ENCODE measurements at regions not wholly inside any gene's neighbourhood (a gene's known extent, or its start where the extent isn't known, plus 50 kb on each side); places are given as distances from the start of the nearest gene placed in this dataset.

DNA sequence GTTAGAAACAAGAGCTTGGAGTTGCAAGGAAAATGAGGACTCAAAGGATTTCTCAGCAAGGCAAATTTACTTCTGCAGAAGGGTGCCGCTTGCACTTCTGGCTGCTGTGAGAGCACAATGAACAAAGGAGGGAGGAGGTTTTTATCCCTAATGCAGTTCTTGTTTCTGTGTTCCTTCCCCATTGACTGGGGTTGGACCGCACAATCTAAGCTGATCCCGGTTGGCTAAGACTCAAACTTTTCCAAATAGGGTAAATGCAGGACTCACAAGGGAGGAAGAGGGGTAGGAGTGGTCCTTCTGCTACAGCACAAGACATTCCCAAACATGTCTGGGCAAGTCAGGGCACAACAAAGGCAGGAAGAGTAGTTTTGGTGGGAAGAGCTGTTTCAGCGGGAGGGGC is 249.6 kb upstream of the MOCS1 start:
- Histone ChIP-seq H3K27ac (ENCODE audit: extremely low read length, insufficient read depth, low read length) (no peak overlapping the region), H3K27me3 (ENCODE audit: control insufficient read depth in 1 of 2, insufficient read depth in 2 of 2, low read length in 2 of 2) (no peaks in the 10 kb centered on the region), H3K4me2 (ENCODE audit: low read depth, low read length) (no peak overlapping the region), H3K9me3 (ENCODE audit: low read length) (peaks cover 59% of the 10 kb centered on the region), H3K4me3 (replicated peaks in 1 of 3; ENCODE audit: insufficient read depth in 1 of 3, low read depth in 2 of 3, low read length in 3 of 3) (no peak overlapping the region), H3K4me1 (ENCODE audit: insufficient read depth, low read length) (no peaks in the 10 kb centered on the region), H2AFZ (ENCODE audit: low read length) (no peak overlapping the region), H3K9ac (ENCODE audit: insufficient read depth, low read depth, low read length) (no peak overlapping the region), H4K20me1 (ENCODE audit: insufficient read depth, low read length) (no peaks in the 10 kb centered on the region), H3K36me3 (replicated peaks in 1 of 2; ENCODE audit: control insufficient read depth in 1 of 2, insufficient read depth in 2 of 2, low read length in 2 of 2) (no peaks in the 10 kb centered on the region), H3K79me2 (ENCODE audit: insufficient read depth, low read length) (no peaks in the 10 kb centered on the region)
- intact Hi-C loops (cut with micrococcal nuclease; ENCODE audit: unreplicated experiment) = no loop called here
- no peak for FAIRE-seq
- DNase-seq (ENCODE audit: low spot score) = no peak
- TF ChIP-seq KDM3A (CRISPR knock-in tag; IDR thresholded peaks at IDR 0.05; ENCODE audit: low read depth) = no peak
- TF ChIP-seq ZNF562 (CRISPR knock-in tag; IDR thresholded peaks at IDR 0.05; ENCODE audit: borderline replicate concordance) = peak; percentile 88
- TF ChIP-seq ZEB1 (IDR thresholded peaks at IDR 0.05; ENCODE audit: insufficient replicate concordance, low read depth) = no peak
- in situ Hi-C loops (cut with HindIII; ENCODE audit: extremely low pct_ligation_motif_present, low pct_unique_long_range_greater_than_20kb) = no loop called here
- WGBS (ENCODE audit: low lambda C conversion rate) = 46% methylated on average over 4 of the region's 4 CpGs
- CTCF ChIA-PET (ENCODE audit: low intra/inter-chr PET ratio, low total read pairs) = no interaction called here
- no TSS peak for BruUV-seq (replicated peaks)
- ATAC-seq = no peak
- POLR2A ChIA-PET = no interaction called here

DNA sequence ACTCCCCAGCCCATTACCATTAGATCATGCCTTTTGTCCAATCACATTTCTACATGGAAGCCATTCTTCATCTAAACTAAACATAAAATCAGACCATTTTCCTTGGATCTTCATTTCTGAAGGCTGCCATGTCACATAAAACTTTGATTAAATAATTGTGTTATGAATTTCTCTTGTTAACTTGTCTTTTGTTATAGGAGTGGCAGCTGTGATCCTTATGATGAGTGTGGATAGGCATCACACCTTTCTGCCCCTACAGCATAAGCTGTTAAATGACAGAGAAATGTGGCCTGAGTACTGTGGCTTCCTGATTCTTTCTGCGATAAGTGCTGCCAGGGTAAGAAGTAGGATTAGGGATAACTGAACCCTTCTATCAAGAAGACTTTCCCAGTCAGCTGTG is 247.1 kb upstream of the MOCS1 start:
- FAIRE-seq = no peak
- no TSS peak for BruUV-seq (replicated peaks)
- POLR2A ChIA-PET = no interaction called here
- TF ChIP-seq, protein P1, sequence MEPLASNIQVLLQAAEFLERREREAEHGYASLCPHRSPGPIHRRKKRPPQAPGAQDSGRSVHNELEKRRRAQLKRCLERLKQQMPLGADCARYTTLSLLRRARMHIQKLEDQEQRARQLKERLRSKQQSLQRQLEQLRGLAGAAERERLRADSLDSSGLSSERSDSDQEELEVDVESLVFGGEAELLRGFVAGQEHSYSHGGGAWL (CRISPR knock-in tag; IDR thresholded peaks at IDR 0.05) = no peak
- no peak for TF ChIP-seq JUNB (CRISPR knock-in tag; IDR thresholded peaks at IDR 0.05; ENCODE audit: borderline replicate concordance)
- no peak for TF ChIP-seq JDP2 (CRISPR knock-in tag; IDR thresholded peaks at IDR 0.05; ENCODE audit: borderline replicate concordance)
- TF ChIP-seq, protein P2, sequence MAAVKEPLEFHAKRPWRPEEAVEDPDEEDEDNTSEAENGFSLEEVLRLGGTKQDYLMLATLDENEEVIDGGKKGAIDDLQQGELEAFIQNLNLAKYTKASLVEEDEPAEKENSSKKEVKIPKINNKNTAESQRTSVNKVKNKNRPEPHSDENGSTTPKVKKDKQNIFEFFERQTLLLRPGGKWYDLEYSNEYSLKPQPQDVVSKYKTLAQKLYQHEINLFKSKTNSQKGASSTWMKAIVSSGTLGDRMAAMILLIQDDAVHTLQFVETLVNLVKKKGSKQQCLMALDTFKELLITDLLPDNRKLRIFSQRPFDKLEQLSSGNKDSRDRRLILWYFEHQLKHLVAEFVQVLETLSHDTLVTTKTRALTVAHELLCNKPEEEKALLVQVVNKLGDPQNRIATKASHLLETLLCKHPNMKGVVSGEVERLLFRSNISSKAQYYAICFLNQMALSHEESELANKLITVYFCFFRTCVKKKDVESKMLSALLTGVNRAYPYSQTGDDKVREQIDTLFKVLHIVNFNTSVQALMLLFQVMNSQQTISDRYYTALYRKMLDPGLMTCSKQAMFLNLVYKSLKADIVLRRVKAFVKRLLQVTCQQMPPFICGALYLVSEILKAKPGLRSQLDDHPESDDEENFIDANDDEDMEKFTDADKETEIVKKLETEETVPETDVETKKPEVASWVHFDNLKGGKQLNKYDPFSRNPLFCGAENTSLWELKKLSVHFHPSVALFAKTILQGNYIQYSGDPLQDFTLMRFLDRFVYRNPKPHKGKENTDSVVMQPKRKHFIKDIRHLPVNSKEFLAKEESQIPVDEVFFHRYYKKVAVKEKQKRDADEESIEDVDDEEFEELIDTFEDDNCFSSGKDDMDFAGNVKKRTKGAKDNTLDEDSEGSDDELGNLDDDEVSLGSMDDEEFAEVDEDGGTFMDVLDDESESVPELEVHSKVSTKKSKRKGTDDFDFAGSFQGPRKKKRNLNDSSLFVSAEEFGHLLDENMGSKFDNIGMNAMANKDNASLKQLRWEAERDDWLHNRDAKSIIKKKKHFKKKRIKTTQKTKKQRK (IDR thresholded peaks at IDR 0.05; ENCODE audit: low read length) = no peak
- no peak for TF ChIP-seq MIXL1 (CRISPR knock-in tag; IDR thresholded peaks at IDR 0.05)
- no peak for TF ChIP-seq ZNF333 (CRISPR knock-in tag; IDR thresholded peaks at IDR 0.05; ENCODE audit: borderline replicate concordance)
- TF ChIP-seq ZNF547 (CRISPR knock-in tag; IDR thresholded peaks at IDR 0.05) = no peak
- TF ChIP-seq, protein P3, sequence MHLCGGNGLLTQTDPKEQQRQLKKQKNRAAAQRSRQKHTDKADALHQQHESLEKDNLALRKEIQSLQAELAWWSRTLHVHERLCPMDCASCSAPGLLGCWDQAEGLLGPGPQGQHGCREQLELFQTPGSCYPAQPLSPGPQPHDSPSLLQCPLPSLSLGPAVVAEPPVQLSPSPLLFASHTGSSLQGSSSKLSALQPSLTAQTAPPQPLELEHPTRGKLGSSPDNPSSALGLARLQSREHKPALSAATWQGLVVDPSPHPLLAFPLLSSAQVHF (CRISPR knock-in tag; IDR thresholded peaks at IDR 0.05) = no peak
- TF ChIP-seq, protein P4, sequence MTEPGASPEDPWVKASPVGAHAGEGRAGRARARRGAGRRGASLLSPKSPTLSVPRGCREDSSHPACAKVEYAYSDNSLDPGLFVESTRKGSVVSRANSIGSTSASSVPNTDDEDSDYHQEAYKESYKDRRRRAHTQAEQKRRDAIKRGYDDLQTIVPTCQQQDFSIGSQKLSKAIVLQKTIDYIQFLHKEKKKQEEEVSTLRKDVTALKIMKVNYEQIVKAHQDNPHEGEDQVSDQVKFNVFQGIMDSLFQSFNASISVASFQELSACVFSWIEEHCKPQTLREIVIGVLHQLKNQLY (CRISPR knock-in tag; IDR thresholded peaks at IDR 0.05) = no peak
- no peak for TF ChIP-seq ZIK1 (CRISPR knock-in tag; IDR thresholded peaks at IDR 0.05; ENCODE audit: borderline replicate concordance, low read depth)
- TF ChIP-seq ZNF350 (CRISPR knock-in tag; IDR thresholded peaks at IDR 0.05; ENCODE audit: borderline replicate concordance, low read depth) = no peak
- TF ChIP-seq MAFG (CRISPR knock-in tag; IDR thresholded peaks at IDR 0.05) = no peak
- no peak for TF ChIP-seq HCFC1 (IDR thresholded peaks at IDR 0.05; ENCODE audit: low read depth, low read length)

More for the DNA sequence above, 247.1 kb upstream of the MOCS1 start:
- ATAC-seq (no peak), DNase-seq (ENCODE audit: low spot score) (no peak)
- Histone ChIP-seq H3K9ac (ENCODE audit: insufficient read depth, low read depth, low read length) (no peak overlapping the region), H3K79me2 (ENCODE audit: insufficient read depth, low read length) (no peaks in the 10 kb centered on the region), H3K27ac (ENCODE audit: extremely low read length, insufficient read depth, low read length) (no peak overlapping the region), H2AFZ (ENCODE audit: low read length) (no peak overlapping the region), H4K20me1 (ENCODE audit: insufficient read depth, low read length) (no peaks in the 10 kb centered on the region), H3K36me3 (replicated peaks in 1 of 2; ENCODE audit: control insufficient read depth in 1 of 2, insufficient read depth in 2 of 2, low read length in 2 of 2) (no peaks in the 10 kb centered on the region), H3K9me3 (ENCODE audit: low read length) (peaks cover 57% of the 10 kb centered on the region), H3K4me2 (ENCODE audit: low read depth, low read length) (no peak overlapping the region), H3K27me3 (ENCODE audit: control insufficient read depth in 1 of 2, insufficient read depth in 2 of 2, low read length in 2 of 2) (no peaks in the 10 kb centered on the region), H3K4me1 (ENCODE audit: insufficient read depth, low read length) (no peaks in the 10 kb centered on the region), H3K4me3 (replicated peaks in 1 of 3; ENCODE audit: insufficient read depth in 1 of 3, low read depth in 2 of 3, low read length in 3 of 3) (no peak overlapping the region)
- in situ Hi-C loops (cut with HindIII; ENCODE audit: extremely low pct_ligation_motif_present, low pct_unique_long_range_greater_than_20kb) (no loop called here), intact Hi-C loops (cut with micrococcal nuclease; ENCODE audit: unreplicated experiment) (no loop called here)
- CTCF ChIA-PET (ENCODE audit: low intra/inter-chr PET ratio, low total read pairs) = no interaction called here
- WGBS (ENCODE audit: low lambda C conversion rate) = 95% methylated on average over 1 of the region's 1 CpG
